Kasumi-1 (cell line): ENCODE measurements at regions not wholly inside any gene's neighbourhood (a gene's known extent, or its start where the extent isn't known, plus 50 kb on each side); places are given as distances from the start of the nearest gene placed in this dataset.
"Not testable (repeated sequence)": the region's sequence is repeated elsewhere in the genome, so short reads cannot be mapped to it uniquely, and the experiment has no call there.

Experiments used
- DNase-seq, 2 experiments: peaks; one replicate each; lab custom pipeline; 2025; lab: John Stamatoyannopoulos, UW

GRCh38 chr15:69921626-69922619, 175.8 kb downstream of the TLE3 start:
- DNase-seq, result no peak

GRCh38 chr15:69924531-69924930, 173.2 kb downstream of the TLE3 start:
- no peak for DNase-seq

- DNase-seq, result no peak
These were observed 171.7 kb downstream of the TLE3 start for GRCh38 chr15:69926006-69926405.

- DNase-seq, result no peak
These were observed 171.0 kb downstream of the TLE3 start for GRCh38 chr15:69926721-69927120.

- not testable (repeated sequence) for DNase-seq
These were observed 168.8 kb downstream of the TLE3 start for GRCh38 chr15:69928890-69929289.

GRCh38 chr15:69929905-69930630, 167.6 kb downstream of the TLE3 start:
- no peak for DNase-seq

- no peak for DNase-seq
These were observed 167.0 kb downstream of the TLE3 start for GRCh38 chr15:69930754-69931153.

GRCh38 chr15:69931156-69931555, 166.6 kb downstream of the TLE3 start:
- no peak for DNase-seq

GRCh38 chr15:69934607-69935006, 163.1 kb downstream of the TLE3 start:
- DNase-seq, result no peak

- DNase-seq, result no peak
These were observed 157.9 kb downstream of the TLE3 start for GRCh38 chr15:69939513-69940440.

- no peak for DNase-seq
These were observed 157.0 kb downstream of the TLE3 start for GRCh38 chr15:69940441-69941300.

GRCh38 chr15:69941301-69941605, 156.5 kb downstream of the TLE3 start:
- DNase-seq, result no peak

- DNase-seq, result no peak
These were observed 155.8 kb downstream of the TLE3 start for GRCh38 chr15:69941706-69942495.

GRCh38 chr15:69943637-69944036, 154.1 kb downstream of the TLE3 start:
- no peak for DNase-seq

- no peak for DNase-seq
These were observed 152.0 kb downstream of the TLE3 start for GRCh38 chr15:69945729-69946128.

- DNase-seq, result no peak
These were observed 150.8 kb downstream of the TLE3 start for GRCh38 chr15:69946870-69947269.

- DNase-seq, result no peak
These were observed 150.3 kb downstream of the TLE3 start for GRCh38 chr15:69947394-69947793.

GRCh38 chr15:69949485-69949884, 148.2 kb downstream of the TLE3 start:
- DNase-seq, result no peak

GRCh38 chr15:69951256-69951897, 146.3 kb downstream of the TLE3 start:
- no peak for DNase-seq
